IPS-18a (cell line): ENCODE measurements at regions not wholly inside any gene's neighbourhood (a gene's known extent, or its start where the extent isn't known, plus 50 kb on each side); places are given as distances from the start of the nearest gene placed in this dataset.

Experiments
- H3K27ac ChIP-seq: one replicate; pipeline ENCODE4 v1.5.1; 2013; ENCODE audit warnings: low read length
- H3K27me3 ChIP-seq: one replicate; pipeline ENCODE4 v1.6.1; 2013; ENCODE audit warnings: mild to moderate bottlenecking, low read length; ENCODE audit not compliant: control insufficient read depth, insufficient read depth
- H3K36me3 ChIP-seq: one replicate; pipeline ENCODE4 v1.6.1; 2013; ENCODE audit warnings: low read depth, low read length; ENCODE audit not compliant: control insufficient read depth
- H3K4me1 ChIP-seq: one replicate; pipeline ENCODE4 v1.6.1; 2013; ENCODE audit warnings: low read depth, low read length; ENCODE audit not compliant: control insufficient read depth
- H3K4me3 ChIP-seq: one replicate; pipeline ENCODE4 v1.5.1; 2013; ENCODE audit warnings: low read length
- H3K9ac ChIP-seq: one replicate; pipeline ENCODE4 v1.6.1; 2013; ENCODE audit warnings: mild to moderate bottlenecking, low read length, moderate library complexity
- H3K9me3 ChIP-seq: one replicate; pipeline ENCODE4 v1.6.1; 2013; ENCODE audit warnings: low read depth, low read length; ENCODE audit not compliant: control insufficient read depth

DNA sequence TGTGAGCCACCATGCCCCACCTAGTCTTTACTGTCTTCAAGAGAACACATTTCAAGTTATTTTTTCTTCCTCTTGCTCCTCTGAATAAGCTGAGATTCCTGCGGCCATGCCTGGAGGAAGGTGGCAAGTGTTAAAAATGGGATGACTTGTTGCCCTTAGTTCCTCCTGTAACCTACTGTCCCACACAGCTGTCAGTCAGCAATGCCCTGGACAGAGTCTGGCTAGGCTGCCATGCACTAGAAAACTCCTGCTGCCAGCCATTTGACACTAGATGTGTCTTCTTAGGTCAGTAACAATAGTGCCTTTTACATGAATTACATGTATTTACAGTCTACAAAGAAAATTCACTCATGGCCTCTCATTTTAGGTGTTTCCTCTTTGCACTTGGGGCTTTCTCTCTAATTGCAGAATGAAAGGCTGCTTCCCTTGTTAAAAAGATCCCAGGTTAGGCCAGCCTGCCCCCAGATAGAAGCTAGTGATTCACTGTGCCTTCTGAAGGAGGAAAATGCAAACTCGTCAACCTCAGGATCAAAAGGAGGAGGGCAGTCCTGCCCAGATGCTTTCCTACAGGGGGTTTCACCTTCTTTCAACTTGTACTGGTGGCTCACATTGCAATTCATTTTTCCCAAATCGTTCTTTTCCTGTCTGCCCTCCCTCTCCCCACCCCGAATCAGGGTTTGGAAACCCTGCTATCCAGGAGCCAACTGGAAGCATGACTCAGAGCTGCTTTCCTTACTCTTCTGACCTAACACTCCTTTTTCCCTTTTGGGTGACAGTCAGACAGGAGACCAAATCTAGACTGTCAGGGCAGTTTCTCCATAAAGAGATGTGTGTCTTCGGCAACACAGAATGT, 136.6 kb downstream of the SPAG6 start:
- Histone ChIP-seq H3K9me3 (no peaks in the 10 kb centered on the region), H3K9ac (no peak overlapping the region), H3K27me3 (peaks cover 49% of the 10 kb centered on the region), H3K4me3 (no peak overlapping the region), H3K27ac (no peak overlapping the region), H3K4me1 (peaks cover 5% of the 10 kb centered on the region), H3K36me3 (no peaks in the 10 kb centered on the region)

- Histone ChIP-seq H3K4me1 (peaks cover 5% of the 10 kb centered on the region), H3K4me3 (no peak overlapping the region), H3K9ac (no peak overlapping the region), H3K27me3 (peaks cover 37% of the 10 kb centered on the region), H3K9me3 (no peaks in the 10 kb centered on the region), H3K27ac (no peak overlapping the region), H3K36me3 (no peaks in the 10 kb centered on the region)
Observed at GRCh38 chr10:22483132-22483531, 137.8 kb downstream of the SPAG6 start.
